ENCODE measurements at regions not wholly inside any gene's neighbourhood (a gene's known extent, or its start where the extent isn't known, plus 50 kb on each side); places are given as distances from the start of the nearest gene placed in this dataset.

- no peak for DNase-seq (ENCODE audit: low spot score)
- WGBS: 91% methylated on average over 2 of the region's 2 CpGs
- Histone ChIP-seq H3K36me3 (ENCODE audit: control insufficient read depth in 4 of 4, insufficient read depth in 3 of 4, low read depth in 1 of 4, low read length in 3 of 4) (no peaks in the 10 kb centered on the region), H3K4me1 (ENCODE audit: control insufficient read depth in 4 of 4, insufficient read depth in 4 of 4, low read length in 3 of 4) (no peaks in the 10 kb centered on the region), H3K27me3 (ENCODE audit: control insufficient read depth in 4 of 4, insufficient read depth in 4 of 4, low read length in 3 of 4) (no peaks in the 10 kb centered on the region), H3K4me3 (ENCODE audit: low read depth in 1 of 3, low read length in 3 of 3) (no peak overlapping the region), H3K27ac (ENCODE audit: low read depth in 1 of 2, low read length in 2 of 2) (no peak overlapping the region), H3K9me3 (ENCODE audit: control insufficient read depth in 4 of 4, low read length in 3 of 4) (no peaks in the 10 kb centered on the region), H3K9ac (ENCODE audit: low read depth in 1 of 2, low read length in 2 of 2) (no peak overlapping the region)
- TF ChIP-seq EGR1 (IDR thresholded peaks at IDR 0.05; ENCODE audit: low read depth in 2 of 2): no peak
- TF ChIP-seq GABPA (IDR thresholded peaks at IDR 0.05 in 1 of 2, conservative IDR thresholded peaks at IDR 0.05 in 1 of 2): no peak
- no peak for TF ChIP-seq ZBTB33 (IDR thresholded peaks at IDR 0.05)
- no peak for TF ChIP-seq SP1 (IDR thresholded peaks at IDR 0.05)
- no peak for TF ChIP-seq RXRA (IDR thresholded peaks at IDR 0.05)
- no peak for TF ChIP-seq FOXA2 (IDR thresholded peaks at IDR 0.05)
Measured at GRCh38 chr2:139165041-139165440, 384.9 kb upstream of the NXPH2 start.

- Histone ChIP-seq H3K4me1 (ENCODE audit: control insufficient read depth in 4 of 4, insufficient read depth in 4 of 4, low read length in 3 of 4) (no peaks in the 10 kb centered on the region), H3K9ac (ENCODE audit: low read depth in 1 of 2, low read length in 2 of 2) (no peak overlapping the region), H3K27me3 (ENCODE audit: control insufficient read depth in 4 of 4, insufficient read depth in 4 of 4, low read length in 3 of 4) (no peaks in the 10 kb centered on the region), H3K27ac (ENCODE audit: low read depth in 1 of 2, low read length in 2 of 2) (no peak overlapping the region), H3K36me3 (ENCODE audit: control insufficient read depth in 4 of 4, insufficient read depth in 3 of 4, low read depth in 1 of 4, low read length in 3 of 4) (no peaks in the 10 kb centered on the region), H3K9me3 (ENCODE audit: control insufficient read depth in 4 of 4, low read length in 3 of 4) (no peaks in the 10 kb centered on the region), H3K4me3 (ENCODE audit: low read depth in 1 of 3, low read length in 3 of 3) (no peak overlapping the region)
- 78% methylated on average over 1 of the region's 1 CpG for WGBS
- no peak for DNase-seq (ENCODE audit: low spot score)
- TF ChIP-seq ZBTB33 (IDR thresholded peaks at IDR 0.05) (no peak), MAX (IDR thresholded peaks at IDR 0.05) (no peak), TAF1 (conservative IDR thresholded peaks at IDR 0.05) (no peak), CTCF (IDR thresholded peaks at IDR 0.05; ENCODE audit: low read depth, low read length, missing input control) (no peak), REST (IDR thresholded peaks at IDR 0.05) (no peak), RAD21 (IDR thresholded peaks at IDR 0.05) (no peak), HNF4G (IDR thresholded peaks at IDR 0.05) (no peak), NR2F2 (IDR thresholded peaks at IDR 0.05) (no peak), GABPA (IDR thresholded peaks at IDR 0.05 in 1 of 2, conservative IDR thresholded peaks at IDR 0.05 in 1 of 2) (no peak), YY1 (IDR thresholded peaks at IDR 0.05) (no peak), RXRA (IDR thresholded peaks at IDR 0.05) (no peak), SP1 (IDR thresholded peaks at IDR 0.05) (no peak), HNF4A (conservative IDR thresholded peaks at IDR 0.05) (no peak), JUND (IDR thresholded peaks at IDR 0.05) (no peak), ATF3 (IDR thresholded peaks at IDR 0.05) (no peak), FOXA2 (IDR thresholded peaks at IDR 0.05) (no peak), EGR1 (IDR thresholded peaks at IDR 0.05; ENCODE audit: low read depth in 2 of 2) (no peak)
Measured at GRCh38 chr2:139162957-139163356, 382.8 kb upstream of the NXPH2 start.

Measured in liver (tissue), 8 donors.